NCI-H2227 treated with DMSO at 0.1 percent for 48 hours (cell line): ENCODE measurements at regions not wholly inside any gene's neighbourhood (a gene's known extent, or its start where the extent isn't known, plus 50 kb on each side); places are given as distances from the start of the nearest gene placed in this dataset.
A peak's percentile ranks its signal among the peaks of the same experiment; 100 is the strongest.
"Not testable (repeated sequence)": the region's sequence is repeated elsewhere in the genome, so short reads cannot be mapped to it uniquely, and the experiment has no call there.

ENCODE experiments used
- DNase-seq: peaks from one replicate; lab custom pipeline; 2025; lab: John Stamatoyannopoulos, UW

- peak; percentile 53 for DNase-seq
These were observed 145.1 kb upstream of the ZNF184 start for GRCh38 chr6:27617700-27618689.

- no peak for DNase-seq
These were observed 144.3 kb upstream of the ZNF184 start for GRCh38 chr6:27617046-27617687.

GRCh38 chr6:27616328-27617045 is 143.6 kb upstream of the ZNF184 start:
- DNase-seq, result no peak

- DNase-seq, result no peak
These were observed 138.5 kb upstream of the ZNF184 start for GRCh38 chr6:27611451-27611850.

GRCh38 chr6:27608916-27609883 is 136.3 kb upstream of the ZNF184 start:
- no peak for DNase-seq

GRCh38 chr6:27605401-27606342 is 132.8 kb upstream of the ZNF184 start:
- peak; percentile 43 for DNase-seq

GRCh38 chr6:27604986-27605385 is 132.1 kb upstream of the ZNF184 start:
- DNase-seq, result no peak

- DNase-seq, result no peak
These were observed 128.9 kb upstream of the ZNF184 start for GRCh38 chr6:27601668-27602254.

GRCh38 chr6:27599859-27600532 is 127.1 kb upstream of the ZNF184 start:
- DNase-seq, result no peak

- DNase-seq, result not testable (repeated sequence)
These were observed 124.2 kb upstream of the ZNF184 start for GRCh38 chr6:27597031-27597567.

- DNase-seq, result no peak
These were observed 121.0 kb upstream of the ZNF184 start for GRCh38 chr6:27593861-27594260.

- DNase-seq, result no peak
These were observed 120.4 kb upstream of the ZNF184 start for GRCh38 chr6:27593200-27593818.

- peak; percentile 86 for DNase-seq
These were observed 119.7 kb upstream of the ZNF184 start for GRCh38 chr6:27592481-27593199.

GRCh38 chr6:27591699-27592480 is 119.0 kb upstream of the ZNF184 start:
- DNase-seq, result peak; percentile 56

- not testable (repeated sequence) for DNase-seq
These were observed 112.4 kb upstream of the ZNF184 start for GRCh38 chr6:27585316-27585715.

- no peak for DNase-seq
These were observed 111.4 kb upstream of the ZNF184 start for GRCh38 chr6:27584326-27584725.
